ENCODE measurements at regions not wholly inside any gene's neighbourhood (a gene's known extent, or its start where the extent isn't known, plus 50 kb on each side); places are given as distances from the start of the nearest gene placed in this dataset.
A peak's percentile ranks its signal among the peaks of the same experiment; 100 is the strongest.

GRCh38 chr2:212711856-212712255 is 173.3 kb upstream of the ERBB4 start:
- Histone ChIP-seq H3K14ac (ENCODE audit: insufficient read depth, low read length) (no peak overlapping the region), H3K4ac (ENCODE audit: low read depth, low read length) (no peak overlapping the region), H3T11ph (ENCODE audit: low read length) (no peak overlapping the region), H3K23ac (ENCODE audit: insufficient read length, low read depth, low read length) (no peak overlapping the region), H3K56ac (ENCODE audit: insufficient read length, low read depth, low read length) (no peak overlapping the region), H3K27ac (ENCODE audit: insufficient read length, low read depth, low read length) (no peak overlapping the region), H3K23me2 (ENCODE audit: insufficient read length, low read depth, low read length, poor library complexity, severe bottlenecking) (no peaks in the 10 kb centered on the region), H3K4me2 (ENCODE audit: insufficient read depth, insufficient read length, low read length) (no peak overlapping the region), H2BK120ac (ENCODE audit: low read depth, low read length, poor library complexity, severe bottlenecking) (no peak overlapping the region), H2AFZ (ENCODE audit: low read length) (no peak overlapping the region), H4K5ac (ENCODE audit: insufficient read length, low read depth, low read length) (no peak overlapping the region), H3K27me3 (ENCODE audit: insufficient read depth, low read length) (no peaks in the 10 kb centered on the region), H3K18ac (ENCODE audit: insufficient read length, low read depth, low read length) (no peak overlapping the region), H3K79me2 (ENCODE audit: insufficient read depth, low read length) (no peaks in the 10 kb centered on the region), H3K4me1 (ENCODE audit: insufficient read depth, low read length) (no peaks in the 10 kb centered on the region), H2BK12ac (ENCODE audit: insufficient read length, low read depth, low read length) (peak overlapping the region; percentile 68), H4K8ac (replicated peaks; ENCODE audit: insufficient read length, low read depth, low read length) (no peak overlapping the region), H3K9ac (ENCODE audit: extremely low read depth, insufficient read length, low read length) (no peak overlapping the region), H4K91ac (ENCODE audit: insufficient read length, low read depth, low read length) (no peak overlapping the region), H2BK15ac (ENCODE audit: low read depth, low read length) (no peak overlapping the region), H3K79me1 (ENCODE audit: insufficient read depth, low read depth, low read length, poor library complexity, severe bottlenecking) (no peaks in the 10 kb centered on the region), H2BK5ac (ENCODE audit: insufficient read length, low read length) (no peak overlapping the region), H3K9me3 (ENCODE audit: control insufficient read depth, low read depth, low read length) (no peaks in the 10 kb centered on the region), H4K20me1 (ENCODE audit: control insufficient read depth, insufficient read depth, insufficient read length) (no peaks in the 10 kb centered on the region), H2BK20ac (ENCODE audit: low read depth, low read length, poor library complexity, severe bottlenecking) (no peak overlapping the region), H2AK5ac (ENCODE audit: insufficient read length, low read length) (no peak overlapping the region)
- Mint-ChIP-seq H3K27ac (no peak overlapping the region), H3K27me3 (ENCODE audit: low read depth) (no peaks in the 10 kb centered on the region), H3K36me3 (ENCODE audit: insufficient read depth in 1 of 3, low read depth in 3 of 3) (no peaks in the 10 kb centered on the region; a peak in 1 of 7 replicates), H3K4me3 (no peak overlapping the region), H3K4me1 (peaks cover 5 to 7% of the 10 kb centered on the region in 2 experiments), H3K9me3 (no peaks in the 10 kb centered on the region)
- no CpG with 5 or more reads among the region's 3 CpGs for WGBS (ENCODE audit: extremely low coverage, insufficient read length, low lambda C conversion rate)
- no peak for TF ChIP-seq CTCF (conservative IDR thresholded peaks at IDR 0.05)
- no peak for DNase-seq
